GM12864 (cell line): ENCODE measurements at regions not wholly inside any gene's neighbourhood (a gene's known extent, or its start where the extent isn't known, plus 50 kb on each side); places are given as distances from the start of the nearest gene placed in this dataset.

Experiments used
- DNase-seq: peaks from one replicate; pipeline ENCODE4 v3.0.0-alpha.2; 2011; ENCODE audit warnings: low read depth
- H3K4me3 ChIP-seq: 2 replicates; pipeline ENCODE4 v1.5.1; 2011; ENCODE audit warnings: mild to moderate bottlenecking, low read depth, low read length, control low read depth
- TF ChIP-seq, protein P1 (sequence below): IDR thresholded peaks from 2 replicates; pipeline ENCODE4 v1.5.1; 2011; ENCODE audit warnings: low read depth, mild to moderate bottlenecking, moderate library complexity, low read length, control low read depth, inconsistent platforms; ENCODE audit errors: missing control alignments

DNA sequence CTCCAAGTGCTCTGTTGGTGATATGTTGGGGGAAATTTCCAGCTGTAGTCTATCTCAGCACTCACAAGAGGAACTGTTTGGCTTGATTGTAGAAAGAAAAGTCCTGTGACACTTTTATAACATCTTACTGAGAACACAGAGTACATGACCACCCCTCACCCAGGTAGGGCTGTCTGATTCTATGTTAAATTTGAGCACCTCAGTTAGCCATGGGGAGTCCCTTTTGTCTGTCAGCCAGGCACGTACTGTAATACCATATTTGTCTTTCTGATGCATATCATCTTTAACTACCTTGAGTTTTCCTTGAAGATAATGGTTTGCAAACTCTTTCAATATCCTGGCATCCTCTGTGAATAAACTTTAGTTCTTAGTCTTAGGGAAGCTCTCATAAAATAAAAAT lies 164.5 kb downstream of the IZUMO3 start:
- DNase-seq = no peak
- no peak overlapping the region for H3K4me3 ChIP-seq
- TF ChIP-seq, protein P1, sequence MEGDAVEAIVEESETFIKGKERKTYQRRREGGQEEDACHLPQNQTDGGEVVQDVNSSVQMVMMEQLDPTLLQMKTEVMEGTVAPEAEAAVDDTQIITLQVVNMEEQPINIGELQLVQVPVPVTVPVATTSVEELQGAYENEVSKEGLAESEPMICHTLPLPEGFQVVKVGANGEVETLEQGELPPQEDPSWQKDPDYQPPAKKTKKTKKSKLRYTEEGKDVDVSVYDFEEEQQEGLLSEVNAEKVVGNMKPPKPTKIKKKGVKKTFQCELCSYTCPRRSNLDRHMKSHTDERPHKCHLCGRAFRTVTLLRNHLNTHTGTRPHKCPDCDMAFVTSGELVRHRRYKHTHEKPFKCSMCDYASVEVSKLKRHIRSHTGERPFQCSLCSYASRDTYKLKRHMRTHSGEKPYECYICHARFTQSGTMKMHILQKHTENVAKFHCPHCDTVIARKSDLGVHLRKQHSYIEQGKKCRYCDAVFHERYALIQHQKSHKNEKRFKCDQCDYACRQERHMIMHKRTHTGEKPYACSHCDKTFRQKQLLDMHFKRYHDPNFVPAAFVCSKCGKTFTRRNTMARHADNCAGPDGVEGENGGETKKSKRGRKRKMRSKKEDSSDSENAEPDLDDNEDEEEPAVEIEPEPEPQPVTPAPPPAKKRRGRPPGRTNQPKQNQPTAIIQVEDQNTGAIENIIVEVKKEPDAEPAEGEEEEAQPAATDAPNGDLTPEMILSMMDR = no peak

DNA sequence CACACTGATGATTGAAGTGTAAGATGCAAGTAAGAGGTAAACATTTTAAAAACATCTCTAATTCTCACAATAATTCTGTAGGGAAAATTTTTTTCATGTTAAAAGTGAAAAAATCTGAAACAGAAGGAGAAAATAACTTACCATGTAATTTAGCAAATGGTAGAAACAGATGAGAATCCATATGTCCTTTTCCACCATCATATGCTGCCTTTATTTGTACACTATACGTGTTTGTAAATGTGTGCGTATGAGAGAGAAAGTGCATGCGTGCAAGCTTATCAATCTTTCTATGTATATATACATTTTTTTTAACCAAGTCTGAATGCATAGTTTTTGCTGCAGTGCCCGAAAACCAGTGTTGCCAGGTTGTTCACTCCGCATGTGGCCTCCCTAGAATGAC lies 186.7 kb downstream of the IZUMO3 start:
- no peak for DNase-seq
- TF ChIP-seq, protein P1 = no peak
- H3K4me3 ChIP-seq = no peak overlapping the region

DNA sequence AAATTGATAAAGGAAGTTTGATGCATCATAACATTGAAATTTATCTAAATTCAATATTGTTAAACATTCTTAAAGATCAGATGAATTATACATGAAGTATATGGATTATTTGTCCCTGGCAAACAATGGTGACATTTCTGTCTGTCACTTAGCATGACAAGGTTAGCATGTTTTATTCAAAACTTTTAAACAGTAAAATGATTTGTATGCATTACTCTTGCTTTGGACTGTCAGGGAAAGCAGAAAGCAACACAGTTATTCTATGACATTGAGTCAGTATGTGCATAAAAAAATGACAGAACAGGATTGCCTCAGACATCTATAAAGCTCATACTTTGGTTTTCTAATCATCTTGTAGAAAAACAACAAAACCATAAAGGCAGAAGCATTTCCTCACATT lies 193.7 kb downstream of the IZUMO3 start:
- TF ChIP-seq, protein P1 = no peak
- DNase-seq = no peak
- H3K4me3 ChIP-seq = no peak overlapping the region

DNA sequence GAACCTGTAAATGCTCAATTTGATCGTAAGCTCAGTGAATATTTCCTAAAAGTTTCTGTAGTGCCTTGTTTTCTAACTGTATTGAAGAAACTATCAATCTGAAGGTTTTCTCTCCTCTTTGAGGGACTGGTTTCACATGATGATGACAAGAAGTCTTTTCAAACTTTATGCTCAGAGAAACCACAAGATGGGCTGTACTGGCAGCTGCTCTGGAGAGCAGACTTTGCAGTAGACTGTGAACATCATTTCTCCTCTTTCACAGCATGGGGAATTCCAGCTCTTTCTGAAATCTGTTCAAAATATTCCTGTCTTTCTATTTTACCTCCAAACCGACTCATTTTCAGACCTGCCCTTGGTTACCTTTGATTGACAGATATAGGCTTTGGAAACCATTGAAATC lies 194.4 kb downstream of the IZUMO3 start:
- TF ChIP-seq, protein P1 = no peak
- no peak for DNase-seq
- H3K4me3 ChIP-seq = no peak overlapping the region

DNA sequence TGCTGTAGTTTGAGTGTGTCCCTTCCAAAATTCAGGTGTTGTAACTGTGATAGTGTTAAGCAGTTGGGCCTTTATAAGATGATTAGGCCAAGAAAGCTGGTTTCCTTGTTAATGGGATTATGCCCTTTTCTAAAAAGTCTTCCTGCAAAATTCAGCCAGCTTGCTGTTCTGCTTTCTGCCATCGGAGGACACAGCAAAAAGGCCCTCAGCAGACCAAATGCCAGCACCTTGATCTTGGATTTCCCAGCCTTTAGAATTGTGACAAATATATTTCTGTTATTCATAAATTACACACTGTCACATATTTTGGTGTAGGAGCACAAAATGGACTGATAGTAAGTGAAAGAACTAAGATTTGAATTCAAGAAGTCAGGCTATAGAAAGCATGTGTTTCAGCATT lies 203.2 kb downstream of the IZUMO3 start:
- no peak overlapping the region for H3K4me3 ChIP-seq
- no peak for DNase-seq
- TF ChIP-seq, protein P1 = no peak

DNA sequence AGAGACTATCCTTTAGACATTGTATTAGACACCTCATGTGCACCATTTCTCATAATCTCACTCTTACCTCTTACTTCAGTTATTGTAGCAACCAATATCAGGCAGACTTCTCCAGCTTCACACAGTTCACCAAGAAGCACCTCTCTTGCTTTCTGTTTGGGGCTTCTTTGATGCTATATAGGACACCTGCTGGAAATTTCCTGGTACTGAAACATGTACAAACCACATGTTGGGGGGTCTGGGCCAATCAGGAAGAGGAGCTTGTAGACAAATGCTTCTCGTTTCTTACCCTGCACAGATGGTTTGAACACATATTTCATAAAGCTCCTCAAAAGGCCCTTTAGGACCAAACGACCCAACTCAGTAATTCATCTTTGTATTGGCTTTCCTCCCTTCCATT lies 212.1 kb downstream of the IZUMO3 start:
- DNase-seq = no peak
- TF ChIP-seq, protein P1 = no peak

DNA sequence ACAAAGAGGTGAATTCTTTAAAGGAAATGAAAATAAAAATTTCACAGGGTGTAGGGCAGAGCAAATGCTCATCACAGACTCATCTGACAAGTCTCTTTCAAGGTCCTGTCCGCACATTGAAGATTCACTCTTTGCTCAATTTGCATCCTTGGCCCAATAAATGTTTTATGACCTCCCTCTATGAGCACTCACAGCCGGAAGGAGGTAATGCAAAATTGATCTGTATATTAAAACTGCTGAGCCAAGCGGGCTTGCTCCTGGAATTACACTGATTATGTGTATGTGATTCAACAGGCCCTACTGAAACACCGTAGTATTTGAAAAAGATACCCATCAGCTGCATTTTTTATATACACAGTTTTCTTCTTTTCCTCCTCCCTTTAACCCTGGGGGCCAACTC lies 246.8 kb downstream of the IZUMO3 start:
- TF ChIP-seq, protein P1 = no peak
- DNase-seq = no peak

More for the DNA sequence above, 212.1 kb downstream of the IZUMO3 start:
- no peak overlapping the region for H3K4me3 ChIP-seq

More for the DNA sequence above, 246.8 kb downstream of the IZUMO3 start:
- H3K4me3 ChIP-seq = no peak overlapping the region
